ENCODE measurements at regions not wholly inside any gene's neighbourhood (a gene's known extent, or its start where the extent isn't known, plus 50 kb on each side); places are given as distances from the start of the nearest gene placed in this dataset.
"Not testable (repeated sequence)": the region's sequence is repeated elsewhere in the genome, so short reads cannot be mapped to it uniquely, and the experiment has no call there.

DNA sequence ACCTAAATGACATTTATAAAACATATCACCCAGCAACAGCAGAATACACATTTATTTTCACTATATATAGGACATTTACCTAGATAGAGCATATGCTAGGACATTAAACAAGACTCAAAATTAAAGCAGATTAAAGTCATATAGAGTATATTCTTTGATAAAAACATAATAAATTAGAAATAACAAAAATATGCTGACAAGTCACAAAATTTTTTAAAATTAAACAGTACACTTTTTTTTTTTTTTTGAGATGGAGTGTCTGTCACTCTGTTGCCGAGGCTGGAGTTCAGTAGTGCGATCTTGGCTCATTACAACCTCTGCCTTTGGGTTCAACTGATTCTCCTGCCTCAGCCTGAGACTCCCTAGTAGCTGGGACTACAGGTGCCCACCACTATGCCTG lies 758.9 kb upstream of the NRXN1 start:
- Histone ChIP-seq H3K4me1 (ENCODE audit: insufficient read depth, low read length) (no peaks in the 10 kb centered on the region), H3K9me3 (ENCODE audit: insufficient read depth, low read depth, low read length) (no peaks in the 10 kb centered on the region), H3K27me3 (ENCODE audit: insufficient read depth, low read length) (no peaks in the 10 kb centered on the region), H3K9ac (ENCODE audit: low read depth, low read length) (no peak overlapping the region), H3K4me3 (ENCODE audit: low read length) (no peak overlapping the region), H3K36me3 (ENCODE audit: insufficient read depth, low read depth, low read length) (no peaks in the 10 kb centered on the region), H3K27ac (ENCODE audit: low read length) (no peak overlapping the region)

DNA sequence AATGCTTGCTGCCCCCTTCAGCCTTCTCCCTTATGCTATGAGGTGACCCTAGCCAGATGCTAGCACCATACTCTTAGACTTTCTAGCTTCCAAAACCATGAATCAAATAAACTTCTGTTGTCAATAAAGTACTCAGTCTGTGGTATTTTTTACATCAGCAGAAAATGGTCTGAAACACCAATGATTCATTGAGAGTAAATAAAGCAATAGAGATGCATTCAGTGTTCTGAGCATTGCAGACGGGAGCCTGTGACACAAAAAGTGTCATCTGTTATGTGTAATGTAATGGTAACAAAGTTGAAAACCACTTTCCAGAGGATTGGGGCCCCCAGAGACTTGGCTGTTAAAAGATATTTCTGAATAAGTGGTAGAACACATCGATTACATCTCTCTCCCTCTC lies 758.0 kb upstream of the NRXN1 start:
- Histone ChIP-seq H3K9me3 (ENCODE audit: insufficient read depth, low read depth, low read length) (no peaks in the 10 kb centered on the region), H3K9ac (ENCODE audit: low read depth, low read length) (no peak overlapping the region), H3K27me3 (ENCODE audit: insufficient read depth, low read length) (no peaks in the 10 kb centered on the region), H3K4me3 (ENCODE audit: low read length) (no peak overlapping the region), H3K27ac (ENCODE audit: low read length) (no peak overlapping the region), H3K4me1 (ENCODE audit: insufficient read depth, low read length) (no peaks in the 10 kb centered on the region), H3K36me3 (ENCODE audit: insufficient read depth, low read depth, low read length) (no peaks in the 10 kb centered on the region)

DNA sequence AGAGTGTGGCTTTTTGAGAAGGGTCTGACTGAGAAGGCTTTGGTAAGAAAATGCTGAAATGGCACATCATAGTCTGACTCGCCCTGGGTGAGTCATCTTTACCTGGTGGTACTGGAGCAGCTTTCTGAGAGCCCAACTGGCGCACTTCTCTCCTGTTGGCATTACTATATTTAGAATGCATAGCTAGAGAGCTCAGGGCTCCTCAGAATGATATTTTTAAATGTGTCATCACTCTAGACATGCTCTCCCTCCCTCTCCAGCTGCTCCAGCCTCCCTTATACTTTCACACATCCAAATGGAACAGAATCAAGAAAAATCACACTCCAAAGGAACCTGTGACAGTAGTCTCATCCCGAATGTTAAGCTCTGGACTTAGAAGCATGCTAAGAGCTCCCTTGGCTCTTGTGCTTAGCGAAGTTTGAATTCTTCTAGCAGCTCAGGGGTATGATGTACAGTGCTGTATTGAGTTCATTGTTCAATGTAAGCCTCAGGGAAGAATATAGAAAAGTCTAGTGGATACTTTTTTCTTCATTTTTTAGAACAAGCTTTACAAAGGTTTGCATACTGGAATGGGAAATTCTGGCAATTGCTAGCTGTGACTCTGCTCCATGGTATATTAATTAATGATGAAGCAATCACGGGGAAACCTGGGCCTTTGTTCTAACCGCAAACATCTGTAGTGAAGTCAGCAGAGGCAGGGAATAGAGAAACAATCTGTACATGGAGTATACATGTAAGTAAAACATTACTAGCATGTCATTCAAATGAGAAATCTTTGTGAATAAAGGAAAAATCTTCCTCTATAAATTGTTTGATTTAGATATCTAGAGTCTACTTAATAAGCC lies 751.2 kb upstream of the NRXN1 start:
- Histone ChIP-seq H3K4me1 (ENCODE audit: insufficient read depth, low read length) (no peaks in the 10 kb centered on the region), H3K27ac (ENCODE audit: low read length) (no peak overlapping the region), H3K27me3 (ENCODE audit: insufficient read depth, low read length) (no peaks in the 10 kb centered on the region), H3K9me3 (ENCODE audit: insufficient read depth, low read depth, low read length) (no peaks in the 10 kb centered on the region), H3K4me3 (ENCODE audit: low read length) (no peak overlapping the region), H3K9ac (ENCODE audit: low read depth, low read length) (no peak overlapping the region), H3K36me3 (ENCODE audit: insufficient read depth, low read depth, low read length) (no peaks in the 10 kb centered on the region)

DNA sequence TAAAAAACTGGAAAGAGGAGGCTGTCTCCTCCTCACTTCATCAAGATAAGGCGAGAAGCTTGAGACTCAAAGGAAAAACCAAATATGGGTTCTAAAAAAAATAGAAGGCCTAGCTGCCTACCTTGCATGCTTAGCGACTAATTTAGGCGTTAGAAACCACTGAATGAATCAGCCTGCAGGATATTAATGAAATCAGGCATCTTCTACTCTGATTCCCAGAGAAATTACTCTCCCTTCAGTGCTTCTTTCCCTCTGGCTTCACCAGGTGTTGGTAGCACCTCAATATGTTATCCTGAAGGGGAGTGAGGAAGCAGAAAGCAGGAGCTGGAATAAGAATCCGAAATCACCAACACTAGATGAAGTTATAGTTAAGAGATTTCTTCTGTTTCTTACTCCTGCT lies 749.8 kb upstream of the NRXN1 start:
- no peaks in the 10 kb centered on the region for H3K4me1 ChIP-seq (ENCODE audit: insufficient read depth, low read length)
- no peaks in the 10 kb centered on the region for H3K9me3 ChIP-seq (ENCODE audit: insufficient read depth, low read depth, low read length)

DNA sequence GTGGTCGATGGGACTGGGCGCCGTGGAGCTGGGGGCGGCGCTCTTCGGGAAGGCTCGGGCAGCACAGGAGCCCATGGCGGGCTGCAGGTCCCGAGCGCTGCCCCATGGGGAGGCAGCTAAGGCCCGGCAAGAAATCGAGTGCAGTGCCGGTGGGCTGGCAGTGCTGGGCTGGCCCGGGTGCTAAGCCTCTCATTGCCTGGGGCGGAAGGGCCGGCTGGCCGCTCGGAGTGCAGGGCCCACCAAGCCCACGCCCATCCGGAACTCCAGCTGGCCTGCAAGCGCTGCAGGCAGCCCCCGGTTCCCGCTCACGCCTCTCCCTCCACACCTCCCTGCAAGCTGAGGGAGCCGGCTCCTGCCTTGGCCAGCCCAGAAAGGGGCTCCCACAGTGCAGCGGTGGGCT lies 748.4 kb upstream of the NRXN1 start:
- H3K4me1 ChIP-seq (ENCODE audit: insufficient read depth, low read length) = no peaks in the 10 kb centered on the region
- H3K4me3 ChIP-seq (ENCODE audit: low read length) = no peak overlapping the region
- no peak overlapping the region for H3K27ac ChIP-seq (ENCODE audit: low read length)
- no peaks in the 10 kb centered on the region for H3K36me3 ChIP-seq (ENCODE audit: insufficient read depth, low read depth, low read length)
- H3K9ac ChIP-seq (ENCODE audit: low read depth, low read length) = no peak overlapping the region
- H3K27me3 ChIP-seq (ENCODE audit: insufficient read depth, low read length) = no peaks in the 10 kb centered on the region
- H3K9me3 ChIP-seq (ENCODE audit: insufficient read depth, low read depth, low read length) = no peaks in the 10 kb centered on the region

More for the DNA sequence above, 749.8 kb upstream of the NRXN1 start:
- Histone ChIP-seq H3K4me3 (ENCODE audit: low read length) (no peak overlapping the region), H3K27ac (ENCODE audit: low read length) (no peak overlapping the region), H3K9ac (ENCODE audit: low read depth, low read length) (no peak overlapping the region), H3K27me3 (ENCODE audit: insufficient read depth, low read length) (no peaks in the 10 kb centered on the region), H3K36me3 (ENCODE audit: insufficient read depth, low read depth, low read length) (no peaks in the 10 kb centered on the region)

DNA sequence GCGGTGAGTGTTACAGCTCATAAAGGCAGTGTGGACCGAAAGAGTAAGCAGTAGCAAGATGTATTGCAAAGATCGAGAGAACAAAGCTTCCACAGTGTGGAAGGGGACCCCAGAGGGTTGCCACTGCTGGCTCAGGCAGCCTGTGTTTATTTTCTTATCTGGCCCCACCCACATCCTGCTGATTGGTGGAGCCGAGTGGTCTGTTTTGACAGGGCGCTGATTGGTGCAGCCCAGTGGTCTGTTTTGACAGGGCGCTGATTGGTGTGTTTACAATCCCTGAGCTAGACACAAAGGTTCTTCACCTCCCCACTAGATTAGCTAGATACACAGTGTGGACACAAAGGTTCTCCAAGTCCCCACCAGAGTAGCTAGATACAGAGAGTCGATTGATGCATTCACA lies 747.8 kb upstream of the NRXN1 start:
- not testable (repeated sequence) for H3K27me3 ChIP-seq (ENCODE audit: insufficient read depth, low read length); H3K36me3 ChIP-seq (ENCODE audit: insufficient read depth, low read depth, low read length); H3K27ac ChIP-seq (ENCODE audit: low read length); H3K9me3 ChIP-seq (ENCODE audit: insufficient read depth, low read depth, low read length); H3K4me3 ChIP-seq (ENCODE audit: low read length); H3K4me1 ChIP-seq (ENCODE audit: insufficient read depth, low read length); H3K9ac ChIP-seq (ENCODE audit: low read depth, low read length)

DNA sequence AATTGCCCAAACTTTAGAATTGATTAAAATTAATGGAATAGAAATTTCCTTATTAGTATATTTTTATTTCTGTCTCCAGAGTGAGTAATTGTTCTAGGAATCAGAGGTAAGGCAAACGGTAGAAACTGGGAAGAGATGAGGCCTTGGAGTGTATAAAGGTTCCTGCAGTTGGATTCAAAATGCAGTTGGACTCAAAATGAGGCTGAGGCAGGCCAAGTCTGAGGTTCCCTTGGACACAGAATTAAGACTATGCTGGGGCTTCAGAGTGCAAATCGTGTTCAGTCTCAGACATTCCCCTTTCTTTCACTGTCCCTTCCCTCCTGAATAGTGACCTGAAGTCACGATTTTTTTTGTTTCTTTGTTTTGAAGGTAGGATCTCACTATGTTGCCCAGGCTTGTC lies 746.9 kb upstream of the NRXN1 start:
- Histone ChIP-seq H3K4me3 (ENCODE audit: low read length) (no peak overlapping the region), H3K27me3 (ENCODE audit: insufficient read depth, low read length) (no peaks in the 10 kb centered on the region), H3K36me3 (ENCODE audit: insufficient read depth, low read depth, low read length) (no peaks in the 10 kb centered on the region), H3K9me3 (ENCODE audit: insufficient read depth, low read depth, low read length) (no peaks in the 10 kb centered on the region; the same call in 1 of the 2 replicates), H3K27ac (ENCODE audit: low read length) (no peak overlapping the region), H3K4me1 (ENCODE audit: insufficient read depth, low read length) (no peaks in the 10 kb centered on the region), H3K9ac (ENCODE audit: low read depth, low read length) (no peak overlapping the region)

DNA sequence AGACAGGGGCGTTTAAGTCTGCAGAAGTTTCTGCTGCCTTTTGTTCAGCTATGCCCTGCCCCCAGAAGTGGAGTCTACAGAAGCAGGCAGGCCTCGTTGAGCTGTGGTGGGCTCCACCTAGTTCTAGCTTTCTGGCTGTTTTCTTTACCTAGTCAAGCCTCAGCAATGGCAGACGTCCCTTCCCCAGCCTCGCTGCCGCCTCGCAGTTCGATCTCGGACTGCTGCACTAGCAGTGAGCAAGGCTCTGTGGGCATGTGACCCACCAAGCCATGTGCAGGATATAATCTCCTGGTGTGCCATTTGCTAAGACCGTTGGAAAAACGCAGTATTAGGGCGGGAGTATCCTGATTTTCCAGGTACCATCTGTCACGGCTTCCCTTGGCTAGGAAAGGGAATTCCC lies 742.7 kb upstream of the NRXN1 start:
- H3K4me1 ChIP-seq (ENCODE audit: insufficient read depth, low read length); H3K27me3 ChIP-seq (ENCODE audit: insufficient read depth, low read length); H3K4me3 ChIP-seq (ENCODE audit: low read length); H3K9ac ChIP-seq (ENCODE audit: low read depth, low read length); H3K9me3 ChIP-seq (ENCODE audit: insufficient read depth, low read depth, low read length); H3K27ac ChIP-seq (ENCODE audit: low read length); H3K36me3 ChIP-seq (ENCODE audit: insufficient read depth, low read depth, low read length): not testable (repeated sequence)

DNA sequence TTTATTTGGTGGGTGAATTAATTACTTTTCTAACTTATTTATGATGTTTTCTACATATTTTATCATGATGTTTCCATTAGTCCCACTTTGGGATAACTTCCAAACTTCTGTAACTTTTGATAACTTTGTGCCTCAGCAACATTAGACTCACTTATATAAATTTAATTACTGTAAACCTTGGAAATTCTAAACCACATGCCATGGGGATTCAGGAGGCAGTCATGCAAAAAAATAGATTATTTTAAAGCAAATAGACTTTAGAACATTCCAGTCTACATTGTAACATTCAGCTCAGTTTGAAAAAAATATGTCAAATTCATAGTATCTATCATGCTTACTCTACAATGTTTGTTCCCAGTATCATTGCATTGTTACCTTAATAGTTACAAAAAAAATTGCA lies 728.5 kb upstream of the NRXN1 start:
- no peaks in the 10 kb centered on the region for H3K36me3 ChIP-seq (ENCODE audit: insufficient read depth, low read depth, low read length)
- no peaks in the 10 kb centered on the region for H3K4me1 ChIP-seq (ENCODE audit: insufficient read depth, low read length)
- no peak overlapping the region for H3K9ac ChIP-seq (ENCODE audit: low read depth, low read length)
- no peaks in the 10 kb centered on the region for H3K9me3 ChIP-seq (ENCODE audit: insufficient read depth, low read depth, low read length)
- no peak overlapping the region for H3K27ac ChIP-seq (ENCODE audit: low read length)
- no peaks in the 10 kb centered on the region for H3K27me3 ChIP-seq (ENCODE audit: insufficient read depth, low read length)
- no peak overlapping the region for H3K4me3 ChIP-seq (ENCODE audit: low read length)

DNA sequence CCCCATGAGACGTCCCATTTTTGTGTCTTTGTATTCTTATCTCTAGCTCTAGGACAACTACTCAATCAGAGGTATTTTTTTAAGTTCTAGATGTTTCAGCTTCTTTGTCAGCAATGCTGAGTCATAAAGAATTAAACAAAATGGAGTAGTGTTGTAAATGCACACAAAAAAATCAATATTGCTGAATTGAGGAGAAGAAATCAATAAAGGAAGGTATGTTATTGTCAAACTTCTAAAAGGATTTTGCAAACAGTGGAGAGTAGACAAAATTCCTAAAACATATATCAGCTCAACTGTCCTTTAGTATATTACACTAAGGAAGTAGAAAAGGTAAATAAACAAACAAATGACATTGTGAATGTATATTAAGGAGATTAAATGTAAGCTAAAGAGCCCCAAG lies 726.1 kb upstream of the NRXN1 start:
- no peak overlapping the region for H3K9ac ChIP-seq (ENCODE audit: low read depth, low read length)
- H3K36me3 ChIP-seq (ENCODE audit: insufficient read depth, low read depth, low read length) = no peaks in the 10 kb centered on the region
- H3K27ac ChIP-seq (ENCODE audit: low read length) = no peak overlapping the region
- H3K4me1 ChIP-seq (ENCODE audit: insufficient read depth, low read length) = no peaks in the 10 kb centered on the region
- no peaks in the 10 kb centered on the region for H3K9me3 ChIP-seq (ENCODE audit: insufficient read depth, low read depth, low read length)
- no peaks in the 10 kb centered on the region for H3K27me3 ChIP-seq (ENCODE audit: insufficient read depth, low read length)
- no peak overlapping the region for H3K4me3 ChIP-seq (ENCODE audit: low read length)

DNA sequence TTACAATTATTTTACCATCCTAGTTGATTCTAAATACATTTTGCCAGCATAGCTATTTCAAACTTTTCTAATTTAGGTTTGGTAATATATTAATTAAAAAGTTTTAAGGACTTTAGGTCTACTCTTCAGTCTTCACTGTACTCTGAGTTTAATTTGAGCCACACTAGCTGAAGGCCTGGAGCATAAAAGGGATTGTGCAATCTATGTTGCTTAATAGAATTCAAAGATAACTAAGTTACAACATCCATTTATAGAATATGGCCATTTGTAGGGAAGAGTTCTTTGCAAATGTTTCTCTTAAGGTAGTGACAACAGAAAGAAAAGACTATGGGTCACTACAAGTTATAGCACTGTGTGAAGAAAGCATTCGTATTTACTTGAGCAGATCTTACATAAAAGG lies 702.2 kb upstream of the NRXN1 start:
- Histone ChIP-seq H3K9ac (ENCODE audit: low read depth, low read length) (no peak overlapping the region), H3K9me3 (ENCODE audit: insufficient read depth, low read depth, low read length) (no peaks in the 10 kb centered on the region), H3K27ac (ENCODE audit: low read length) (no peak overlapping the region), H3K27me3 (ENCODE audit: insufficient read depth, low read length) (no peaks in the 10 kb centered on the region), H3K4me3 (ENCODE audit: low read length) (no peak overlapping the region), H3K4me1 (ENCODE audit: insufficient read depth, low read length) (no peaks in the 10 kb centered on the region), H3K36me3 (ENCODE audit: insufficient read depth, low read depth, low read length) (no peaks in the 10 kb centered on the region)

DNA sequence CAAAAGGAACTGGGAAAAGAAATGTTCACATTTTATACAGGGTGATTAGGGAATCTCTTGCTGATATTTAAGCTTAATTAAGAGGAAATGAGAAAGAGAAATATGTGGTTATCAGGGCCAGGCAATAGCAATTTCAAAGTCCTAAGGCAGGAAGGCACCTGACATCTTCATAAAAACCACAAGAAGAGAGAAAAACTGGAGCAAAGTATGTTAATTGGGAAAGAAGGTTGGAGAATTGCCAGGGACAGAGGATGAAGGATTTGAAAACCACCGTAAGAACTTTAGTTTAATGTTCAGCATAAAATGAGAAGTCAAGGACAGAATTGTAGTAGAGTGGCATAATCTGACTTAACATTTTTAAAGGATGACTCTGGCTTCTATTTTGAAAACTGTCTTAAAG lies 691.8 kb upstream of the NRXN1 start:
- Histone ChIP-seq H3K9ac (ENCODE audit: low read depth, low read length) (no peak overlapping the region), H3K4me3 (ENCODE audit: low read length) (no peak overlapping the region), H3K27me3 (ENCODE audit: insufficient read depth, low read length) (no peaks in the 10 kb centered on the region), H3K36me3 (ENCODE audit: insufficient read depth, low read depth, low read length) (no peaks in the 10 kb centered on the region), H3K9me3 (ENCODE audit: insufficient read depth, low read depth, low read length) (no peaks in the 10 kb centered on the region), H3K4me1 (ENCODE audit: insufficient read depth, low read length) (no peaks in the 10 kb centered on the region; the same call in 1 of the 2 replicates), H3K27ac (ENCODE audit: low read length) (no peak overlapping the region)
